CD4-positive, alpha-beta T cell treated with Interleukin-4 for 4 hours (primary cell): ENCODE measurements at regions not wholly inside any gene's neighbourhood (a gene's known extent, or its start where the extent isn't known, plus 50 kb on each side); places are given as distances from the start of the nearest gene placed in this dataset.
"Not testable (repeated sequence)": the region's sequence is repeated elsewhere in the genome, so short reads cannot be mapped to it uniquely, and the experiment has no call there.

Experiments used
- DNase-seq: peaks from one replicate; pipeline ENCODE4 v3.0.0-alpha.2; 2020

DNA sequence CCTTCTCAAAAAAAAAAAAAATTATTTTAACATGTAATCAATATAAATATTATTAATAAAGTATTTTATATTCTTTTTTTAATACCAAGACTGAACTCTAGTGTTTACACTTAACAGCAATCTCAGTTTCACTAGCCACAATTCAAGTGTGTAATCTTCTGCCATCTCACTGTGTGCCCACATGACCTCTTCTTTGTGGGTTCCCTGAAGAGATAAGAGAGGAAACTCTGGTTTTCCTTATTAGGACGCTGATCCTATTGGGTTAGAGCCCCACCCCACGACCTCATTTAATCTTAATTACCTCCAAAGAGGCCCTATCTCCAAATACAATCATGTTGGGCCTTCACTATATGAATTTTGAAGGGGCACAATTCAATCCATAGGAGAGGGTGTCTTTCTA, 177.6 kb downstream of the STK31 start:
- DNase-seq, result no peak

DNA sequence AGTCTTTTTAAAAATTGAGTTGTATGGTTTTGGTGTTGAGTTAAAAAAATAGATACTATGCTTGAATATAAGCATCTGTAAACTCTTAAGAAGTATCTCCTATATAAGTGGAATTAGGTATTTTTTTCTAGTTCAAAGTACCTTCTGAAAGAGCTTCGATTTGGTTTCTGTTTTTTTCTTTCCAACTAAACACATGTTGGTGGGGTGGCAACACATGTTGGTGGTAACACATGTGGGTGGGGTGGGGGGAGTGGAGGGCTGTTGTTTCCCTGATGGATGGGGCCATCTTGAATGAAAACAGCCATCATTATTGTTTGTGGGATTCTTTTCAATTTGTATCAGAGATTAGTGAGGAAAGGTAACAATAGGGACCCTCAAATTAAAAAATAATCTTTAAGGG, 178.9 kb downstream of the STK31 start:
- no peak for DNase-seq

DNA sequence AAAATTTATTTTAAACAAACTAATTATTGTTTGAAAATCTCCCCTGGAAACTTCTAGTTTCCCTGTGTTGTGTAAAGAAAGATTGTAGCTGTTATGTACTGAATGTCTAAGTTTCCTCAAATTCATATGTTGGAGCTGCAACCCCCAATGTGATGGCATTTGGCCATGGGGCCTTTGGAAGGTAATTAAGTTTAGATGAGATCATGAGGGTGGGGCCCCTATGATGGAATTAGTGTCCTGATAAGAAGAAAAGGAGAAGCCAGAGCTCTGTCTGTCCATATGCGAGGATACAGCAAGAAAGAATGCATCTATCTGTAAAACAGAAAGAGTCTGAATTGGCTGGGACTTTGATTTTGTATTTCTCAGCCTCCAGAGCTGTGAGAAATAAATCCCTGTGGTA, 179.5 kb downstream of the STK31 start:
- no peak for DNase-seq

DNA sequence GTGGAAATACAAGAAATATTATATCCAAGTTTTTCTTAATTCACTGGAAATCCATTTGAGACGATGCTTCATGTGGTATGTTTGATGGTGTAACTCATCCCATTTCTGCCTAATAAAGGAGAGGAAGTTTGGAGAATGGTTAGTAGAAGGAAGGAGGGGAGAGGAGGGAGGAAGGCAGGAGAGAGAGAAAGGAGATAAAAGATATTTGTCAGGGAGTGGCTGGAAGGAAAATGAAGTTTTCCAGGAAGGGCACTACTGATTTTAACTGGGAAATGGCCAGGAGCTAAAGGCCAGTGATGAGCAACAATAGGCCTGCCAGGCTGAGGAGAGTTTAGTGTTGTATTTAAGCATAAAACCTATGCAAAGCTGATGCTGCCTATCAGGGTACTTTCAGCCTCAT, 182.0 kb downstream of the STK31 start:
- no peak for DNase-seq

DNA sequence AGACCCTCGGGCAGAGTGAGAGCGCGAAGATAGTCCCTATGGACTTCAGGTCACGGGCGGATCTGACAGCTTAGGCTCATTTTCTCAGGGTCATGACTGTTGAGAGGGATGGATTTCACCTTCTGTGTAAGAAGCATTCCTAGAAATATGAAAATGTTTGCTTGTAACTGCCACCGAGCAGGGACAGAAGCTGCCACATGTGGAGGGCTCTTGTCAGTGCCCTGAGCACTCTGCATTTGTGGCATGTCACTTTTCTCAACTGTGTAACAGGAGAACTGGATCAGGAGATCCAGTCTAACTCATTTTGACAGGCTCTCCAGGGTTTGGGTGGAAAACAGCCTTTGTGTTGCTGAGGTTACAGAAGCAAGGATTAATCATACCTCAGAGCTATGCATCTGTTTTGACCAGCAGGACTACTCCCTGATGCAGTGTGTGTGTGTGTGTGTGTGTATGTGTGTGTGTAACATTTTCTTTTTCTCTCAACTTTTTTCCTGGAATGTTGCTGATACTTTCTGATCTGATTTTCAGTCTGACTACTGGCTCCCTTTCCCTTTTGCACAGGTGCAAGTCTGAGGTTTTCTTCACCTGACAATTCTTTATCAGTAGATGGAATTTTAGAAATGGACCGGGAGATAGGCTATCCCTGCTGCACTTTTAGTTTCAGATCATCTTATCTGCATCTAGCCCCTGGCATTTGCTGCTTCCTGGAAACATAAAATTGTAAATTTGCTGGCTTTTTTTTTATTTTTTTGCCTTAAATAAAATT, 183.3 kb downstream of the STK31 start:
- no peak for DNase-seq

DNA sequence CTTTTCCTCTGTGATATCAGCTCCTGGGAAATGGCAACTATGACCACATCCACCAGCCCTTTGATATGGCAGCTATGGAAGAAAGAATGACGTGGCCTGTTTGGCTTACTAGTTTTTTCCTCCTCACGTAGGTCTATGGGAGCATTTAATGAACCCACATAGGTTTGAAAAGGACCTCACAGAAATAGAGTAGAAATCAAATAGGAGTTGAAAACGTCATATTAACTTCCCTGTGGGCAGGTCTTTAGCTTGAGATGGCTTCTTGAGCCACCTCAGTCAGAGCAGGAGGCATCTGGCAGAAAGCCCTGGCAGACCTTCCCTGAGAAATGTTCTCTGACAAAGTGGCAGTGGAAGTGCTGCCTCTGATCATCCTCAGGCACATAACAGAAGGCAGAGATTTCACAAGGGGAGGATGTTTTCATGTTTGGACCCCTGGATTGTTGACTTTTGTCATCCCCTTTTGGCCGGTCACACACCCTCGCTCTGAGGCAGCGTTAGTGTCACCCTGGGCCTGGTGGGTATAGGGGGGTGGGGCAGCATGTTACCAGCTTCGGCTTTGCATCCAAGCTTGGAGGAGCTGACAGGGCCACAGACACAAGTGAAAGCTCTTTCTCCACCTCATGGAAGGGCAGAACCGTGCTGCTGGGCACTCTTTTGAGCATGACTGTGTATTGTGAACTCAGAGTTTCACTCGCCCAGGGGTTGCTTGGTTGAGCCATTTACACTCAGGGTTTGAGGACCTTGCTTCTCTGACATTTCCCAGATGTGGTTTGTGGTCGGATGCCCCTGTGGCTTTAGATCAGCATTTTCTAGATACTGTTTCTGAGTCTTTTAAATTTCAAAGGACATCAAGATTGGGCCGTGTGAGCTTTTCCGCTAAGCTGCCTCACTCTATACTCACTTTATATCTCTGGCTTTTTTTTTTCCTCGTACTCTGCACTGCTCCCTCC, 184.2 kb downstream of the STK31 start:
- DNase-seq, result peak; percentile 2

DNA sequence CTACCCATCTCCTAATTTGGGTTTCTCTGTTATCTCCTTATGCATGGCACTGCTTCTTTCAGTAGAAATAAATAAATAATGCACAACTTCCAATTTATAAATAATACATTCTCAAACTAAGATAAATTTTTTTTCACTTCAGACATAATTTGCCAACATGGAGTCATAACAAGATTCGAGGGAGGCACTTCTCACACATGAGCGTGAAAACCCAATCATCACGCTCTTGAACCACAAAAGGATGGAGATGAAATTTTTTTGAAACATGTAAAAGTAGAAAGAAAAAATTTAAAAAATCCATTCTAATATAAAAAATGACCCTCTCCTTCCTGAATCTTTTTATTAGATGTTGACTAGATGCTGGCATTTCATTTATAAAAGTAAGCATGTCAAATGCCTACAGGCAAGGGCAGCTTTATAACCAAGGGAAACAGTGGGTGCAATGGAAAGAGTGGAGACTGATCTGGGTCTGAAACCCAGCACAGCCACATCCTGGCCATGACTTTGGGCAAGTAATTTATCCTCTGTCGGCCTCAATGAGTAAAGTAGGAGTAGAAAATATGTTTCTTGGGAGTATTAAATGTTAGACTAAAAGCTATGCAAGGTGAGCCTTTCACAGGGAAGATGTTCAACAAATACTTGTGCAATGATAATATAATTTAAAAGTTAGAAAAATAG, 185.0 kb downstream of the STK31 start:
- DNase-seq, result no peak

DNA sequence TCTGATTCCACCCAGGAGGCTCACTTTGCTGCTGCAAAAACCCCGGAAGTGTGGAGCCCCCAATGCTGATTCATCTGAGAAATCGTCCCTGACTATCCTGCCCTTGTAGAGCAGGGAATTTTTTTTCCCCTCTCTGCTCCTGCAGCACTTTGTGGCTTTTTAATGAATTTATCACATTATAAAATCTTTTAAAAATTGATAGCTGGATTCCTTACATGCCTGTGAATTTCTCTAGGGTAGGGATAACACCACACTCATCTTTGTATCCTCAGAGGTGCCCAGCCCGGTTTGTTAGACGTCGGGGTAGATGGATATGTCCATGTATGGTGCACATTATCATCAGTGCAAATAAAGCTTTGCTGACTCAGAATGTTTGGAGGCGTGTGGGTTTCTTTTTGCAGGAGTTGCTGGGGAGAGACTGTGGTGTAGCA, 185.7 kb downstream of the STK31 start:
- DNase-seq, result no peak

DNA sequence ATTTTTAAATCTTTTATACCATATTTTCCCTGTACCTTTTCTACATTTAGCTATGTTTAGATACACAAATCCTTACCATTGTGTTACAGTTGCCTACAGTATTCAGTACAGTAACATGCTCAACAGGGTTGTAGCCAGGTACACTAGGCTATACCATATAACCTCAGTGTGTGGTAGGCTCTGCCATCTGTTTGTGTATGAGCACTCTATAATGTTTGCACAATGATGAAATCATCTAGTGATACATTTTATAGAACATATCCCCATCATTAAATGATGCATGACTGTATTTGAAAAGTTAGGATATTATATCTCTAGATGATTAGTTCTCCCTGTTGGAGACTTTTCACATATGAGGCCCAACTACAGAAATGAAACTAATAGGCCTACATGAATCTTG, 188.6 kb downstream of the STK31 start:
- DNase-seq, result no peak

DNA sequence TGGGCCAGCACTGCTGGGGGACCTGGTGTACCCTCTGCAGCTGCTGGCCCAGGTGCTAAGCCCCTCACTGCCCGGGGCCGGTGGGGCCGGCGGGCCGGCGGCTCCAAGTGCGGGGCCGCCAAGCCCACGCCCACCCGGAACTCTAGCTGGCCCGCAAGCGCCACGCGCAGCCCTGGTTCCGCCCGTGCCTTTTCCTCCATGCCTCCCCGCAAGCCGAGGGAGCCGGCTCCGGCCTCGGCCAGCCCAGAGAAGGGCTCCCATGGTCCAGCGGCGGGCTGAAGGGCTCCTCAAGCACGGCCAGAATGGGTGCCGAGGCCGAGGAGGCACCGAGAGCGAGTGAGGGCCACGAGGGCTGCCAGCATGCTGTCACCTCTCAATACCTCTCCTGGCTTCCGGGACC, 194.9 kb downstream of the STK31 start:
- DNase-seq, result not testable (repeated sequence)

DNA sequence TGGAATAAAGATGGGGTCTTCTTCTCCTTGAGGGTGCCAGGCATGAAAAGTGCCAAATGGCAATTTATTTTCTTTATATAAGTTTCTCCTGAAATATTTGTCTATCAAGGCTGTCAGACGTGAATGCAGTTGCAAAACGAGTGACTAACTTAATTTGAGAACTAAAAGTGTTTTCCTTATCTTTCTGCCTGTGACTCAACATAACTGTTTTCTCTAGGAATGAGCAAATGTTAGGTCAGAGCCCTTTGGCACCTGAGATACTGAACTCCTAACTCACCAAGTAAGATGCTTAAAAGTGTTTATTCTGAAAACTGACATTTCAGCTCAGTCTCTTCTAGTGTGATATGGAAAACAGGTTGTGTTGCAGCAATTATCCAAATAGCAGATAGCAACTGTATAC, 197.0 kb downstream of the STK31 start:
- no peak for DNase-seq

DNA sequence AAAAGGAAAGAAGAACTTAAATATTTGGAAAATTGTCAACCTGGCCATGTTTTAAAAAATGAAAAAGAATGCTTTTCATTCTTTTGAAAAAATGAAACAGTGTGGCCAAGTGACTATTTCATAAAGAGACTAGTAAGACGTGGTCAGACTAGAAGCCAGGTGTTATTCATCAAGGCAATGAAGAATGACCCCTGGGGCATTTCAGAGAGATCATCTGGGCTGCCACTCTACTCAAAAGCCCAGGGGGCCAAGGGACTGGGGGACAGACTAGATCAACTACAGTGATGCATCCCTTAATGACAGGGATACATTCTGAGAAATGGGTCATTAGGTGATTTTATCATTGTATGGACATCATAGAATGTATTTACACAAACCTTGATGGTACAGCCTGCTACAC, 199.4 kb downstream of the STK31 start:
- DNase-seq, result no peak

DNA sequence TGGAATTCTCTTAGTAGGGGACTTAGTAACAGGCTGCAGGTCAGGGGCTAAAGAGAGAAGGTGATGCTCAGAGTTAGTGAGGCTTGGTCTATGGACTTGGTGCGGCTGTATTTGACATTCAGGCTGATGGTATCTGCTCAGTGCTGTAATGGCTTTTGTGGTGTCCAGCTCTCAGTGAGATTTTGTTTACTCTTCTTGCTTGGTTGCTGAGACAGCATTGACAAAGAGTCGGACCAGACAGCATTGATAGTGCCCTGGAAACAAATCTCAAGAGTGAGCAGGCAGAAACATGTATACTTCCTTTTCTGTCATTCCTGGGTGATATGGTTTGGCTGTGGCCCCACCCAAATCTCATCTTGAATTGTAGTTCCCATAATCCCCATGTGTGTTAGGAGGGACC, 202.0 kb downstream of the STK31 start:
- no peak for DNase-seq

DNA sequence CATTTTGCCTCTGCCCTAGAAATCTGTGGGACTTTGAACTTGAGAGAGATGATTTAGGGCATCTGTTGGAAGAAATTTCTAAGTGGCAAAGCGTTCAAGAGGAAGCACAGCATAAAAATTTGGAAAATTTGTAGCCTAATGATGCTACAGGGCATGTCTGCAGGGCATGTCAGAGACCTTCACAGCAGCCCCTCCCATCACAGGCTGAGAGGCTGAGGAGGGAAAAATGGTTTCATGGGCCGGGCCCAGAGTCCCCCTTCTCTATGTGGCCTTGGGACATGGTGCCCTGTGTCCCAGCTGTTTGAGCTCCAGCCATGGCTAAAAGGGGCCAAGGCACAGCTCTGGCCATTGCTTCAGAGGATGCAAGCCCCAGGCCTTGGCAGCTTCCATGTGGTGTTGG, 203.0 kb downstream of the STK31 start:
- no peak for DNase-seq

DNA sequence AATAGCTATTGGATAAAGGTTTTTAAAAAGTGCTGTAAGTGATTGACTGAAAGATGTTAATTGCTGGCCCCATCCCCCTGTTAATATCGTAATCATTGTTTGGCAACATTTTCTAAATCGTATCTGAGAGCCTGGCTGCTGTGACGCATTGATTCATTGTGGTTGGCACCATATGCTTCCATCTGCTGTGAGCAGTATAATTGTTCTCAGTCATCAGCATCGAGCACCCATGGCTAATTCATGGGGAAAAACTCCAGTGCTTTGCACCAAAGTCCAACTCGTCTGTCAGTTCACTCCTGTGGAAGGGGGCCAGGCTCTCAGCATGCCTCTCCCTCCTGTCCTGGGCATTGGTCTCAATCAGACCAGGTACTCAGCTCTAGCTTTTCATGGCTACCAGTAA, 205.2 kb downstream of the STK31 start:
- no peak for DNase-seq

DNA sequence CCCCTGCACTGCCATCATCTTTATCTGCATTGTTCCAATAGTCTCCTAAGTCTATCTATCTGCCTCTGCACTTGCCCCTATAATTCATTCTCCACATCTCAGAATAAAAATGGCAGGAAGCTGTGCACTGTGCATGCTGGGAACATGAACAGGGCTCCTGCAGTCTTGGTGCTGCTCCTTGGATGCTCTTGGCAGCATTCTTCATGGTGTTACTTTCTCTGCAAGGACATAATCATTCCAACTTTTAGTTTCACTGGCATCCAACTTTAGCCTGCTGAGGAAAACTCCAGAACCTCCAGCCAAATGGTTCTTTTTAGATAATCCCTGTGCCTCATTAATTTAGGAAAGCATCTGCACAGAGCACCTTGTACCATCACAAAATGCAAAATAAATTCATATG, 208.3 kb downstream of the STK31 start:
- no peak for DNase-seq

DNA sequence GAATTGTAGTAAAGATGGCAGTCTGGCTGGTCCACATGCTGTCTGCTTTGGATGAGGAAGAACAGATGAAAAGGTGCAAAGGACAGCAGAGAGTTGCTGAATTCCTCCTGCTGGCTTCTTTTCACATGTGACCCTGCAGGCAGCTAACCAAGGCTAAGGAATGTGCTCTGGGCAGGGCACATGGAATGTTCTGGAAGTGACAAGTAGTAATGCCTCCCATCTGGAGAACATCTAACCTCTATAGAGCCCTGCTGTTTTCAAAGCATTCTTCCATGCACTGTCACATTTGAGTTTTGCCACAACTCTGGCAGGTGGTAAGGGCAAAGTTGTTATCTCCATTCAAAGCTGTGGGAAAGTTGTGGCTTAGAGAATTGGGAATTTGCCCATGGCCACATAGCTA, 208.8 kb downstream of the STK31 start:
- no peak for DNase-seq

DNA sequence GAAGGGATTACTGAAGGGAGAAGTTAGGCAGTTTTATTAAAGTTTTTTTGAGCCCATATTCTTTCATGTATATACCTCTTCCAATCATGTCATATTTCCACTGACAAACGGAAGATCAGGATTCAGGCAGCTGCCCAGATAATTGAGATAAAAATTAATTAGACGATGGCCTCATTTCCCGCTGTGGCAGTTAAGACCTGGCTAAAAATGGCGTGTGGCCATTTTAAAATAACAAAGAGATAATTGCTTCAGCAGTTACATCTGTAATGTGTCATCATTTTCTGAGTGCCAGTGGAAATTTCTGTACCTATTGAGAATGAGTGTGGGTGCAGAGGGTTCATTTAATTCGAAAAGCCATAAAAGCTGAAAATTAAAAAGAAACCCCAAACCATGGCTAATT, 215.1 kb downstream of the STK31 start:
- DNase-seq, result no peak

DNA sequence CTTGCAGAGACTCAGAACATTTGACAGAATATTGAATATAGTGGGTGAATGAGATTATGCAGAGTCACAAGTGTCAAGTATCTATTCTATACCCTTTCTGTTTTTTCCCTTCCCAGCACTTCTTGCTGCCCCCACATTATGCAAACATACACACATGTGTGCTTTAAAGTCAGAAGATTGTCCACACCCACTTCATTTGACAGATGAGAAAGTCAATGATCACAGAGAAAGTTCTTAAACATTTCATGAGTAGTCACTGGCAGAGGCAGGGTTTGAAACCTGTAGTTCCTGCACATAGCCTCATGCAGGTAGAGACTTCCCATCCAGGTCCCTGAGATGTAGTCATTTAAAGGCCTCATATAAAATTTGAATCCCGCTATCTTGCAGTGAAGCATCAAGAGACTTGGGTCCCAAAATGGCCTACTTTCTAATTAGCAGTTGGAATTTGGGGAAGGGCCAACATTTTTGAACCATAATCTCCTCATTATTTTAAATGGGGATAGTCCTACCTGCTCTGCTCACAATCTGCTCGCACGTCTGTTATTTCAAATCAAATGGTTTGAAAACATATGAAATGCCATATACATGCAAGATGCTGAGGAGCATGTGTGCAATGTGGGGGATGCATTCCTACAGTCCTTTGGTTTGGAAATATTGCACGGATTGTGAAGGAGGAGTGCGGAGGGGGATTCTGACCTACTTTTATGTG, 217.8 kb downstream of the STK31 start:
- DNase-seq, result no peak

DNA sequence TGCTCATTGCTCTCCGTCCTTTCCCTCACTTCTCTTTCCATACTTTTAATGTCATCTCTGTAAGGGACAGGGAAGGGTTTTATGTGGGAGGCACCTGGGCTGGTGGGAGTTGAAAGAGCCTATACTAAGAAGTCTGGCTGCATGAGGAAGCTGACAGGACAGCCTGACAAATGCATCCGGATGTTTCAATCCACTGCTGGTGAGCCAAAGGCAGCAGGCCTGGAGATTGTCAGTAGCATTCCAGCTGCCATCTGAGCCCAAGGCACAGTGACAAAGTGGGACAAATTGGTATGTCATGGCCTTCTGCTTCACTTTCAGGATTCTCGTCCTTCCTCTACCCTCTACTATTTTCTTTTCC, 218.4 kb downstream of the STK31 start:
- DNase-seq, result no peak

DNA sequence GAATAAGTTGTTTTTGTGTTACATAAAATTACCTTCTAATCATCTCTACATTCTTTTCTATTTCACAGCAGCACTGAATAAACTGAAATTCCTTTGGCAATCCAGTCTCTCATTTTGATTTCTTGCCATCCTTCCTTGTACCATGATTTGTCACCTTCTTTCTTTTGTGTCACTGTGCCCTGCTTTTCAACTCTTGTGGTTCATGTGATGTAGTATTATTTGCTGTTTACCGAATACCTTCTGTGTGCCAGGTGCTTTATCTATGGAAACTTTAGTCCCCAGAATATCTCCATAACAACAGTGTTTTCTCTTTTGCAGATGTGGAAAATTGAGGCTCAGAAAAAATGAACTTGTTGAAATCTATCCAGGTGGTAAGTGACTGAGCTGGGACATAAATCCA, 220.3 kb downstream of the STK31 start:
- no peak for DNase-seq

DNA sequence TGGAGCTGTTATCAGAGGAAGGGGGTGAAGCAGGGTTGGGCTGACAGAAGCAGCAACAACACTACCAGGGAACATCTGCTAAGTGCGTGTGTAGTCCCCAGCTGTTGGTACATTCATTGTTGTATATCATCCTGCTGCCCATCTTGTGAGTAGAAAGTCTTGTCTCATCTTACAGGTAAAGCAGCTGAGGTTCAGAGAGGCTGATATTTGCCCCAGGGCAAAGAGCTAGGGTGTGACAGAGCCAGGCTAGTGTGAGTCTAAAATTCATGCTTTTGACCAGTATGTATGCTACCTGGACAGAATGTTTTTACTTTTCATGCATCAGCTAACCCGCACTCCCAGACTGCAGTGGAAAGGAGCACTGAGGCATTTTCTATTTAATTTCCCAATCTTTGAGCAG, 221.6 kb downstream of the STK31 start:
- DNase-seq, result no peak

DNA sequence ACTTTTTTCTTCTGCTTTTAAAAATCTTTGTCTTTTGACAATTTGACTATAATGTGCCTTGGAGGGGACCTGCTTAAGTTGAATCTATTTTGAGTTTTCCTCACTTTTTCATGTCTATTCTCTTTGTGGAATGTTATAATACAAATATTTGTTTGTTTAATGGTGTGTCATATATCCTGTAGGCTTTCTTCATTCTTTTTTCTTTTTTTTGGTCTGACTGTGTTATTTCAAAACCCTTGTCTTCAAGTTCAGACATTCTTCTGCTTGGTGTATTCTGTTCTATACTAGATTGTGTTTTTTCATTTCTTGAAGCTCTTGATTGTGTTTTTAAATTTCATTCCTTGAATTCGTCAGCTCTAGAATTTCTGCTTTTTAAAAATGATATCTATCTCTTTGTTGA, 228.2 kb downstream of the STK31 start:
- DNase-seq, result no peak
